HT1080 (cell line): ENCODE measurements at regions not wholly inside any gene's neighbourhood (a gene's known extent, or its start where the extent isn't known, plus 50 kb on each side); places are given as distances from the start of the nearest gene placed in this dataset.

Experiments
- DNase-seq: peaks from one replicate; pipeline ENCODE4 v3.0.0-alpha.2; 2015; ENCODE audit warnings: low read depth

DNA sequence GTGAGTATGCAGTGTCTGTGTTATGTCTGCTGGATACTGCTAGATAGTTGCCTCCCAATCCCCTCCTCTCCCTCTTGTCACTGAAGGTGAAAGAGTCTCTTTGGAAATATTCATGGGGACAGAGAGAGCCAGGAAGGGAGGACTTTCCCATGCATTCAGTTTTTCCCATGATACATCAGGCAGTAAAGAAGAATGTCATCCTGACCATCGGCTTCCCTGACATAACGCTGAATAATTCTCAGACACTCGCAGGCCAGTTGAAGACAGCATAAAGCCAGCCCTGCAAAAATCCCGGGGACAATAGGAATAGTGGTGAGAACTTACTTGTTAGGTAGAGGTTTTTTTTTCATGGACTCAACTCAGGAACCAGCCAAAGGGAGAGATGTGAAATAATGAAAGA lies 58.1 kb downstream of the KLF4 start:
- no peak for DNase-seq

DNA sequence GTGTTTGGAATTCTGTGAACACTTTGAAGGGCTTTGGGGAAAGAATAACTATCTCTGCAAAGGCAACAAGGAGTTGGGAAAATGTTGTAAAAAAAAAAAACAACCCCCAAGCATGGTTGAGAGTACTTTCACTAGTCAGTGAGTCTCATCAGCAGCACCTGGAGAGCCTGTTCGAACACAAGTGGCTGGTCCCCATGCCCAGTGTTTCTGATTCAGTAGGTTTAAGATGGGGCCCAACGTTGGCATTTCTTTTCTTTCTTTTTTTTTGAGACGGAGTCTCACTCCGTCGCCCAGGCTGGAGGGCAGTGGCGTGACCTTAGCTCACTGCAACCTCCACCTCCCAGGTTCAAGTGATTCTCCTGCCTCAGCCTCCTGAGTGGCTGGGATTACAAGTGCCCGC lies 59.5 kb downstream of the KLF4 start:
- DNase-seq: no peak

DNA sequence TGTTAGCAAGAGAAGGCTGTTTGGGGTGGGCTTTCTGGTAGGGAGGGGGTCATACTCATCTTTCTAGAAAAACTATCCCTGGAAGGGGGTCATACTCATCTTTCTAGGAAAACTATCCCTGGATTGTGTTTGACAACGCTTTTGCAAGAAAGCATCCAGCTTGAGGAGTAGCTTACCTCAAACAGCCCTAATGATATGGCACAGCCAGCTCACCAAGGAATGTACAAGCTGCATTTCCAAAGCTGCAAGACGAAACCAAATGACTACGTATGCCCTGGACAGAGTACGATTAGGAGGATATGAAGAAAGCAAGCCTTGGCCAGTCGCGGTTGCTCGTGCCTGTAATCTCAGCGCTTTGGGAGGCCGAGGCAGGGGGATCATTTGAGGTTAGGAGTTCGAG lies 63.4 kb downstream of the KLF4 start:
- no peak for DNase-seq

DNA sequence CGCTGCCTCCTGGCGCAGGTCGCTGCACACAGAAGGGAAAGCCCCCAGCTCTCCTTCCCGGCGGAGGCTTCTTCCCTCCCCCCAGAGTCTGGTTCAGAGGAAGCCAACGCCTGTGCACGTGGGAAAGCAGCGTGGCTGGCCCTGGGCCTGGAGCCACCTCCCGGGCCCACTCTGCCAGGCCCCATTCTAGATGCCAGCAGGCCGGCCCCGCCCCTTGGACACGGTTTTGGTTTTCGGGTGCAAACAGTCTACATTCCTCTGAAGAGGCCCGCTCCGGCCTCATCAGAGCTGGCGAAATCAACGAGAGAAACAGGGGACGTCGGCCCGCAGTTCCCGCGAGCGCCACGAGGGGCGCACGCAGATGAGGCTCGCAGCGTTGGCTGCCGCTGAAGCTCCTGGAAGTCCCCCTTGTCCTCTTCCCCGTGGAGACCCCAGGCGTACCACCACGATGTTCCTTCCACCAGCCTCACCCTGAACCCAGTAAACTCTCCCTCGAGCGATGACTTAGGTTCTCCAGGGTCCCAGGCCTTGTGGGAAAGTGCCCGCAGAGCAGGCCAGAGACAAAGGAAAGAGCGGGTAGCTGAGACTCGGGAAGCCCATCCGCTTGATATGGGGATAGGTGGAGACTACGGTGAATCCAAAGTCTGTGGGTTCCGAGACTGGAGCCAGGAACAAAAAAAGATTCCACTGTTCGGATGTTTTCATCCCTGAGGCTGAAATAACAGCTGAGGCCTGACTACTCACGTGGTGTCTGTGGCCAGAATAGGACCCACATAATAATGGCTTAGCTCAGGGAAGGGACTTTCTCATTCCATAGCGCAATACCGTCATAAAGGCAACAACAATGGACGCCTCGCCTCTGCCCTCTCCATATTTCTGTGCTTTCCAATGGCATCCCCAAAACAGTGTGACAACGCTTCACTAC lies 64.2 kb downstream of the KLF4 start:
- no peak for DNase-seq

DNA sequence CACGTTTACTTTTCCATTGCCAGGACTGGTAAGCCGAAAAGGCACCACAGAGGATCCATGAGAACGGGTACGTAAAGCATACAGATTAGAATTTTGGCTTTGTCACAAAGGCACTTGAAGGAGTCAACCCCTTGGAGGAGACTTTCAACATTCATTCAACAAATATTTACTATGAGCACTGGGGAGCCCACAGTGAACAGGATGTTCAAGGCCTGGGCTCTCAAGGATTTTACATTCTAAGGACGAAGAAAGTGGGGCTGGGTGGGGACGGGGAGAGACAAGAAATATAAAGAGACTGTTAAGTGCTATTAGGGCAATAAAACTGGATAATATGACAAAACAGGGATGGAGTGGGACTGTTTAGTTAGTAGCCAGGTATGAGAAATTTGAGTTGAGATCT lies 66.0 kb downstream of the KLF4 start:
- DNase-seq: no peak

DNA sequence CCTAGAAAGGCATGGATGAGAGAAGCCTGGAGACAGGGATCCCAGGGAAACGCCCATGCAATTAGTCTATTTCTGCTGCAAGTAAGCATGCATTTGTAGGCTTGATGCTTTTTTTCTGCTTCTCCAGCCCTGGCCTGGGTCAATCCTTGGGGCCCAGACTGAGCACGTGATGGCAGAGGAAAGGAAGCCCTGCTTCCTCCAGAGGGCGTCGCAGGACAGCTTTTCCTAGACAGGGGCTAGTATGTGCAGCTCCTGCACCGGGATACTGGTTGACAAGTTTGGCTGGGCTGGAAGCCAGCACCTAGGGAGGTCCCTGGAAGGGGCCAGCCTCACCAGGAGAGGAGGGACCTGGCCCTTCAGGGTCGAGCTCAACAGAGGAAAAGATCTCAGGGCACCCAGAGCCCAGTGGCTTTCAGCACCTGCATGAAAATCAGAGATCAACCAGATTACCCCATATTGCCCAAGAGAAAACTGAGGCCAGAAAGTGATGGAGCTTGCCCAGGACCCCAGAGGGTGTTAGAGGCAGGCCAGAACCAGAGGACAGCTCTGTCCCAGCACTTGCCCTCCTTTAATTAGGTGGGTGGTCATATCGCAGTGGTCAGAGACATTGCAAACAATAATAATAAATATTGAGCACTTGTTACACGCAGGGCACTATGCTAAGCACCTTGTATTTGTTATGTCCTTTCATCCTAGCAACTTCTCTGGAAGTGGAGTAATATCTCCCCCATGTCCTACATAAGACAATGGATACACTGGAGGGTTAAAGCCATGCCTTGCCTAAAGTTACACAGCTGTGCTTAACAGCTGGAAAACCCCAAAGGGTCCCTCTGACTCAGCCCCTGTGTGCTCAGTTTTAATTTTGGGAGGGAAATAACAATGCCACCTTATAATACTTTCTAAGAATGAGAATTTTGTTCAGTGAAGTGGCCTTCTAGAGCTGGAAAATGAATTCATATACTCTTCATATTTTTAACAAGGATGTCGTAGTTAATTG lies 67.1 kb downstream of the KLF4 start:
- DNase-seq: peak; percentile 58

DNA sequence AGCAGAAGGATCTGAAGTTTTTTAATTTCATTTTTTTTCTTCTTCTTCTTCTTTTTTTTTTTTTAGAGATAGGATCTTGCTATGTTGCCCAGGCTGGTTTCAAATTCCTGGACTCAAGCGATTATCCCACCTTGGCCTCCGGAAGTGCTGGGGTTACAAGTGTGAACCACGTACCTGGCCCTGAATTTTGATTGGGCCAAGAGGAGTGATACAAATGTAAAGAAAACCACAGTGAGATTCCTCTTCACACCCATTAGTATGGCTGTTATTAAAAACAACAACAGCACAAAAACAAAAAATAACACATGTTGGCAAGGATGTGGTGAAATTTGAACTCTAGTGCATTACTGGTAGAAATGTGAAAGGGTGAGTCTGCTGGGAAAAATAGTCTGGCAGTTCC lies 79.1 kb downstream of the KLF4 start:
- no peak for DNase-seq

DNA sequence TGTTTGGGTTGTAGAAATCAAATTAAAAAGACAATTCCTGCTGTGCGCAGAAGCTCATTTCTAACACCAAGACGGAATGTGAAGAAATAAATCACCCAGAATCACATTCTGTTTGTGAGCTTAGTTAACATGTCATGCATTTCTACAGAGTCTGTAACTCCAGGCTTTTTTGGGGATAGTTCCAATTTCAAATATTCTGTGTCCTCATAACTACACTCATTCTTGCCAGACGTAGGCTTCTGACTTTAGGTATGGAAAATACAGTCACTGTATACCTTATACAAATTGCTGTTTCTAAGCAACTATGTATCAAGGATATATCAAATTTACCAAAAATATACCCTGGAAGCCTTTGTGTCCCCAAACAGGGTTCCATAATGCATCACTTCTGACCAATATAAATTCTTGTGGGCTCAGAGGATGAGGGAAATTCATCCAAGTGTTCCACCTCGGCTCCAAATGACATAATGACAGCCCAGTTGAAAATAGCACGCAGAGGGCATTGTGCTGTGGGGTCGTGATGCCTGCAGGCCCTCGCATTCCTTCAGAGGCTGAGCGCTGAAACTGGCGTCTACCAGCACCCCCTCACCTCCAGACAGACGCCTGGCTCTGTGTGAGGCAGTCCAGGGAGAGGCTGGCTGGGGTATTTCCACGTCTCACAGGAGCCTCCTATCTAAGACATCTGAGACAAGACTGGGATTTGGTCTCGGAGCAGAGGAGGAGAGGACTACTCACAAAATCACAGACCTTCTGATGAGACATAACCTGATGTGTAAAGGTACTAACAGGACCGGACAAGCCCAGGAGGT lies 79.8 kb downstream of the KLF4 start:
- no peak for DNase-seq

DNA sequence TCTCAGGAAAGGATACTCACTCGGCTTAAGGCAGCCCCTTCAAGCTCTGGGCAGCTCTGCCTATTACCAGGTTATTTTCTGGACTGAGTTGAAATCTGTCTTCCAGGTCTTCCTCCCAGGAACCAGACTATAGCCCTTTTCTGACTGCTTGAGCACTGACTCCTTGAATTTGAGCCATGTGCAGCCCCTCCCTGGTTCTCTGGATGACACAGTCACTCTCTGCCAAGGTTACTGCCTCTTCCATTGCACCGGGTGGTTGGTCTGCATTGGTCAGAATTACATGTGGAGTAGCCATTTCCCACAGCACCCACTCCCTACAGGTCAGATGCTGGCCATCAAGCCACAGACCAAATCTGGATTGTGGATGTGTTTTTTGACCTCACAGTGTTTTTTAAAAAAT lies 81.9 kb downstream of the KLF4 start:
- no peak for DNase-seq

DNA sequence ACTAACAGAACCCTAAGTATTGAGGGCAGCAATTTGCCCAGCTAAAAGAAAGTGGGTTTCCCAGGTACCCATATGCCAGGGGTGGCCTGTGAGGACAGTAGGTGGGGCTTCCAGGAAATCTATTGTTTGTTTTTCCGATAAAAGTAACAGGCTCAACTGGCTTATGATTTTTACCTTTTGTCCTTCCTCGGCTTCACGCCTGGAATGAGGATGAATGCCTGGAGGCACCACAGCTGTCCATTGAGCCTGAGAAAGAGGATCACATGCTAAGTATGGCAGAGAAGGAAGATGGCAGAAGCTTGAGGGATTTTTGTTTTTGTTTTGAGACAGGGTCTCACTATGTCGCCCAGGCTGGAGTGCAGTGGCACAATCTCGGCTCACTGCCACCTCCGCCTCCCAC lies 84.1 kb downstream of the KLF4 start:
- DNase-seq: no peak

DNA sequence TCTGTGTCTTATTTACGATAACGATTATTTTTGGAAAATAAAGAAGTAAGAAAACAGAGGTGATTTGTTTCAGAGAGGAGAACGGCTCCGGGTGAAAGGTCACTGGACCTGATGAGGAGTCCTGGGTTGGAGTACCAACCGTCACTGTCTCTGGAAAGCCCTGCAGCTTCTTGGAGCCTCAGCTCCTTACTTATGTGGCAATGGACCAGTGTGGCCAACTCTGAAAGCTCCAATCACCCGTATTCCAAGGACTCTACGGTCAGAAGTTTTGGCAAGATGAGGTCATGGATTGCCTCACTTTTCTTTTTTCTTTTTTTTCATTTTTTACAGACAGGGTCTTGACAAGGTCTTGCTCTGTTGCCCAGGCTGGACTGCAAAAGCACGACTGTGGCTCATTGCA lies 84.8 kb downstream of the KLF4 start:
- no peak for DNase-seq

DNA sequence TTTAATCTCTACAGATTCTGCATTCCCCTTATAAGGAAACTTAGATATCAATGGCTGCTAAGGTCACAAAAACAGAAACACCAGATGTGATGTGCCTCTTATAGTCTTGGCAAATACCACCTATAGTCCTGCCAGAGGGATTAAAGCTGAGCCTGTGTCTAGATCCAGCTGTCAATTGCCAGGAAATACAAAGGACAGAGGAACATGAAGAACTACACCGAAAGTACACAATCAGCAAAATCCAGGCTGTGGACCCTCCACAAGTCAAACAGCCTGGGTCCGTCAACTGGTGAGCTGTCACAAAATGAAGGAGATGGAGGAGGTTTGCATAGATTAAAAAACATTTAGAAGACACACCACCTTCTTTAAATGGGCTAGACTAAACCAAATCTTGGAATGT lies 85.4 kb downstream of the KLF4 start:
- DNase-seq: no peak

DNA sequence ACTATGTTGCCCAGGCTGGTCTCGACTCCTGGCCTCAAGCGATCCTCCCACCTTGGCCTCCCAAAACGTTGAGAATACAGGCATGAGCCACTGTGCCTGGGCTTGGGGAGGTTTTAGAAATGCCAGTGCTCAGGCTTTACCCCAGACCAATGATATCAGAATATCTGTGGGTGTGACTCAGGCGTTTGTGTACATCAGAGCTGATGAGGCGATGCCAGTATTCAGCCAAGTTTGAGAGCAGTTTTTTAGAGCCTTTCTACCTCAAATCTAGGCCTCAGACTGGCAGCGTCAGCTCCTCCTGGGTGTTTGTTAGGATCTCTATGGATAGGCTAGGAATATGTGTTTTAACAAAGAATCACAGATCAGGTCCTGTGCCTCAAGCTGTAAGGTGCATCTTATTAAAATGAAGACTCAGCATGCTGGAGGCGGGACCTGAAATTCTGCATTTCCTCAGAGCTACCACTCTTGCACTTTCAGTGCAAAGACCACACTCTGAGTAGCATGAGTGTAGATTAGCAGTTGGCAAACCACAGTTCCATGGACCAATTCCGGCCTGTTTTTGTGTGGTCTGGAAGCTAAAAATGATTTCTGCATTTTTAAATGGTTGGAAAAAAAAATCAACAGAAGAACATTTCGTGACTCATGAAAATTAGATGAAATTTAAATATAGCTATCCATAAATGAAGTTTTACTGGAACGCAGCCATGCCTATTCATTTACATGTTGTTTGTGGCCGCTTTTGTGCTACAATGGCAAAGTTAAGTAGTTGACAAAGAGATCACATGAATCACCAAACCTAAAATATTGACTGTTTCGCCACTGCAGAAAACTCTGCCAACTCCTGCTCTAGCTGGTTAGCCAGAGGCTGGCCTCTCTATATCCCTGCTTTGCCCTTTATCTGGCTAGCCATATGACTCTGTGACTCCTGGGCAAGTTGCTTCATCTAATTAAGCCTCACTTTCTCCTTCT lies 92.2 kb downstream of the KLF4 start:
- DNase-seq: no peak

DNA sequence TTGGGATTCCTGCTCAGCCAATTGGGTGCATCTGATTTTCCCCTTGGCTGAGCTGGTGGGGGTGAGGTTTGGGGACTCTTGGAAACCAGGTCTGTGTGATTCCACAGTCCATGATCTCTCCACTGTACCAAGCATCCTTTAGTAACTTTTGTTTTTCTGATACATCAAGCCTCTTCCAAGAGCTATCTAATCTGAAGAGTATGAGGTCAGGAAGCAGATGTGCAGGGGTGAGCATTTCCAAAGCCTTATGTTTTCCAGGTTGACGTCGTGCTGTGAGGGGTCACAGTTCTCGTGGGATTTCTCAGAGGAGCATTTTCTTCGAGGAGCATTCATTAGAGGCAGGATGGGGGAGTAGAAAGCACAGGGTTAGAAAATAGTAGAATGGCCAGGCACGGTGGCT lies 95.3 kb downstream of the KLF4 start:
- DNase-seq: no peak

DNA sequence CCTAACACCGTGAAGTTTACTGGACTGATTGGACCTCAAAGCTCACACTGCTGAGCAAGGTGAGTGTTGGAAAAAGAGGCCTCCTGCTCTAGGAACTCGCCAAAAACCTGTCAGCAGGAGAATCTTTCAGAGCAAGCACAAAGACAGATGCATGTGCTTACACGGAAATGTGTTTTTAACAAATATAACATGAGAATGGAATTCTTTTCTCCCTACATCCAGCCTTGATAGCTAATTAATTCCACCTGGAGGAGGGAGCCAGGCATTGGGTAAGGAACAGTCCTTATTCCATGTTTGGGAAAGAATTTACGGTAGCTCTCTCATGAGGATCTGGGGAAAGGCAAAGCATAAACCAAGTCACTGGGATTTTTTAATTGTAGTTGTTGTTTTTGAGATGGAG lies 98.8 kb downstream of the KLF4 start:
- DNase-seq: no peak

DNA sequence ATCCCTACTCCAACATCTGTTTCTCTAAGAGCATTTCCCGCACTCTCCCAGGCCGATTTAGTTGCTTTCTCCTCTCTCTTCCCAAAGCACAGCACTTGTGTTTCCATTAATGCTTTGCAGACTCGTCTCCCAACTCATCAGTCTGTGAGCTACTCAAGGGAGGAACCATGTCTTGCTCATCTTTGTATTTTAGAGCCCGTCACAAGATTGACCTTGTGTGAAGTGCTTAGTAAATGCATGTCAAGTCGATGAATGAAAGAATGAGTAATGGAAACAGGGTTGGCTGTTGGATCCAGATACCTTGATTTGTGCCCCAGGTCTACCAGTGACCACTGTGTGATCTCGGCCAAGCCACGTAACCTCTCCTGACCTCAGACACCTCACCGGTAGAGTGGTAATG lies 99.3 kb downstream of the KLF4 start:
- DNase-seq: no peak

DNA sequence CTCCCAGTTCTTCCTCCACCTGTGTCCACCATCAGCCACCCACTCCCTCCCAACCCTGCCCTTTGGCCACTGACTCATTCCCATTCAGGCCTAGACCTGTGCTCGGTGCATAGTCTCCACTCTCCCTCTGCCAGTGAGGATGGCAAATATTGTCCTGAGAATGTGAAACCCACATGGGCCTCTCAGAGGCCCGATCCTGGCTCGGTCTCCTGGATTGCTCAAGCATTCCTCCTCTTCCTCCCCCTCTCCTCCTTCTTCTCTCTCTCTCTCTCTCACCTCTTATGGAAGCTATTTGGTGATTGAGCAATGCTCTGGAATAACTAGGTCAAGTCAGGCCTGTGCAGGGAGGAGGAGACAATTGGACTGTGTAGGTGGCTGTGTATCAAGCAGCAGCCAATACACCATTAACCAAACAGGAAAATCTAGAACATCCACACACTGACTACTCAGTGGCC lies 99.9 kb downstream of the KLF4 start:
- no peak for DNase-seq

DNA sequence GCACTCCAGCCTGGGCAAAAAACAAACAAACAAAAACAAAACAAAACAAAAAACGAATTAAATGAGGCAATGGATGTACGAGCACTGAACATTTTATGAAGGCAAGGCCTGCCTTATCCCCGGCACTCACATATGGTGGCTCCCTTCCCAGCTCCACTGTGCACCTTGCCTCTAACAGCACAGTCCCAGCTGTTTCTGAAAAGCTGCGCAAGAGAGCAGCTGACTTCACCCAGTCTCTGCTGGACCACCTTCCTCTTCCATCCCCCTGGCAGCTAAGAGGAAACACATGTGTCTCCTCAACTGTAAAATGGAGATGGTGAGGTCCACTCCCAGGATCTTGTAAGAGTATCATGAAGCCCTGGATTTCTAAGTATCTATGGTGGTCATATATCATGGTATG lies 100.7 kb downstream of the KLF4 start:
- DNase-seq: no peak

DNA sequence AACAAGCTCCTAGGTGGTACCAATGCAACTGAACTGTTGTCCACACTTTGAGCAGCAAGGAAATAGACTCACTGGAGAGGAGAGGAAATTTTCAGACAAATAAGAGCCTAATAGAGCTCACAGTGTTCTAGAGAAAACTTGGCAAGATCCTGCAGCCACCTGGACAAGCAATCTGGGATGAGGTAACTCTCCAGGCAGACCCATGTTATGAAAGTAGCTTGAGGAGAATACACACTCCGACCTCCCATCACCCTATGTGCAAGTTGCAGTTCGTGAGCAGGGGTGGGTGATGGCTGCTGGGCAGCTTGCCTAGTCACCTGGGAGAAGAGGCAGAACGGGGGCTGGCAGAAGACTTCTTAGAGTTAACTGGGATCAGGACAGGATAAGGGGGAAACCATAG lies 102.2 kb downstream of the KLF4 start:
- DNase-seq: no peak

DNA sequence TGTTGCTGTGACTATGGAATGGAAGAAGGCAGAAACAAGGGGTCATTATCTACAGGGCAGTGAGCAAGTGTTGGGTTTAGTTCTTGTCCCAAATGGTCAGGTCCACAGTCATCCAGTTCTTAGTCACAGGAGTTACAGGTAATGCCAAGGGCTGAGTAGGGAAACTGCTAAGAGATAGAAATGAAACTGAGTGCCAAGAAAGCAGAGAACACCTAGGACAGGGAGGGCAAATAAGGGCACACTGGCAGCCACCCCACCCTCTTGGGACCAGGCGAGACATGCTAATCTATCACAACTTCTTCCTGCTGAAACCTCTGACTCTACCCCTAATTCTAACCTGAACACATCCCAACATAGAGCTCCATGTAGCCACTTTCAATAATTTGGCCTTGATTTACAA lies 103.2 kb downstream of the KLF4 start:
- no peak for DNase-seq
